Thoracic aorta (tissue), 2 donors: ENCODE measurements at regions not wholly inside any gene's neighbourhood (a gene's known extent, or its start where the extent isn't known, plus 50 kb on each side); places are given as distances from the start of the nearest gene placed in this dataset.

Experiments used
- ATAC-seq: fragments of 150-250 bp; one replicate; pipeline ENCODE4 v1.8.0; 2017; ENCODE audit warnings: low read depth; ENCODE audit not compliant: insufficient number of reproducible peaks, low FRiP score
- DNase-seq: peaks from one replicate; pipeline ENCODE4 v3.0.0-alpha.2; 2020; ENCODE audit warnings: low spot score
- H3K27ac ChIP-seq, 2 donors: fragments of 200-600 bp; sonication (generic); 1 replicate in 1 of 2; 2 replicates in 1 of 2; pipeline ENCODE4 v1.5.1; 2016; ENCODE audit warnings: mild to moderate bottlenecking in 2 of 2, moderate library complexity in 2 of 2
- H3K27me3 ChIP-seq: fragments of 200-600 bp; sonication (generic); replicated peaks from 2 replicates; pipeline ENCODE4 v1.6.0; 2016; ENCODE audit warnings: mild to moderate bottlenecking; ENCODE audit not compliant: insufficient read depth
- H3K36me3 ChIP-seq: fragments of 200-600 bp; sonication (generic); one replicate; pipeline ENCODE4 v1.5.1; 2016
- H3K4me1 ChIP-seq, 2 donors: fragments of 200-600 bp; sonication (generic); 1 replicate in 1 of 2; 2 replicates in 1 of 2; pipeline versions ENCODE4 v1.5.1 to v1.6.0; 2016; ENCODE audit warnings: low read depth in 2 of 2, mild to moderate bottlenecking in 1 of 2; ENCODE audit not compliant: control insufficient read depth in 1 of 2
- H3K4me3 ChIP-seq: fragments of 200-600 bp; sonication (generic); 2 replicates; pipeline ENCODE4 v1.5.1; 2016; ENCODE audit warnings: mild to moderate bottlenecking
- H3K9me3 ChIP-seq: fragments of 200-600 bp; sonication (generic); 2 replicates; pipeline ENCODE4 v1.5.1; 2016
- CTCF ChIP-seq: fragments of 200-600 bp; sonication (generic); IDR thresholded peaks from one replicate; pipeline ENCODE4 v1.5.1; 2019; ENCODE audit warnings: antibody characterized with exemption

GRCh38 chr7:53740971-53741370, 705.5 kb downstream of the POM121L12 start:
- Histone ChIP-seq H3K9me3 (no peaks in the 10 kb centered on the region), H3K36me3 (no peaks in the 10 kb centered on the region), H3K4me3 (no peak overlapping the region), H3K27ac (no peak overlapping the region), H3K4me1 (no peaks in the 10 kb centered on the region), H3K27me3 (no peaks in the 10 kb centered on the region)
- no peak for TF ChIP-seq CTCF
- no peak for DNase-seq
- ATAC-seq = no peak

GRCh38 chr7:53743697-53744402, 708.4 kb downstream of the POM121L12 start:
- H3K4me3 ChIP-seq = no peak overlapping the region
- H3K4me1 ChIP-seq = no peaks in the 10 kb centered on the region
- ATAC-seq = no peak
- DNase-seq = no peak
- no peaks in the 10 kb centered on the region for H3K36me3 ChIP-seq
- no peak for TF ChIP-seq CTCF
- H3K27me3 ChIP-seq = no peaks in the 10 kb centered on the region
- no peak overlapping the region for H3K27ac ChIP-seq
- H3K9me3 ChIP-seq = no peaks in the 10 kb centered on the region

- no peaks in the 10 kb centered on the region for H3K4me1 ChIP-seq
- H3K27me3 ChIP-seq = no peaks in the 10 kb centered on the region
- no peaks in the 10 kb centered on the region for H3K36me3 ChIP-seq
- no peak overlapping the region for H3K4me3 ChIP-seq
- TF ChIP-seq CTCF = no peak
- no peaks in the 10 kb centered on the region for H3K9me3 ChIP-seq
- no peak for ATAC-seq
- no peak for DNase-seq
- H3K27ac ChIP-seq = no peak overlapping the region
Observed at GRCh38 chr7:53744403-53744760, 708.9 kb downstream of the POM121L12 start.

- ATAC-seq (no peak), DNase-seq (no peak)
- Histone ChIP-seq H3K9me3 (no peaks in the 10 kb centered on the region), H3K27ac (no peak overlapping the region), H3K27me3 (no peaks in the 10 kb centered on the region), H3K4me3 (no peak overlapping the region), H3K4me1 (no peaks in the 10 kb centered on the region), H3K36me3 (no peaks in the 10 kb centered on the region)
- no peak for TF ChIP-seq CTCF
Observed at GRCh38 chr7:53756946-53757345, 721.5 kb downstream of the POM121L12 start.

- TF ChIP-seq CTCF = no peak
- Histone ChIP-seq H3K27me3 (no peaks in the 10 kb centered on the region), H3K9me3 (no peaks in the 10 kb centered on the region), H3K4me3 (no peak overlapping the region), H3K4me1 (no peaks in the 10 kb centered on the region), H3K36me3 (no peaks in the 10 kb centered on the region), H3K27ac (no peak overlapping the region)
- ATAC-seq = no peak
- no peak for DNase-seq
Observed at GRCh38 chr7:53768186-53768585, 732.8 kb downstream of the POM121L12 start.
